ENCODE measurements at regions not wholly inside any gene's neighbourhood (a gene's known extent, or its start where the extent isn't known, plus 50 kb on each side); places are given as distances from the start of the nearest gene placed in this dataset.

DNA sequence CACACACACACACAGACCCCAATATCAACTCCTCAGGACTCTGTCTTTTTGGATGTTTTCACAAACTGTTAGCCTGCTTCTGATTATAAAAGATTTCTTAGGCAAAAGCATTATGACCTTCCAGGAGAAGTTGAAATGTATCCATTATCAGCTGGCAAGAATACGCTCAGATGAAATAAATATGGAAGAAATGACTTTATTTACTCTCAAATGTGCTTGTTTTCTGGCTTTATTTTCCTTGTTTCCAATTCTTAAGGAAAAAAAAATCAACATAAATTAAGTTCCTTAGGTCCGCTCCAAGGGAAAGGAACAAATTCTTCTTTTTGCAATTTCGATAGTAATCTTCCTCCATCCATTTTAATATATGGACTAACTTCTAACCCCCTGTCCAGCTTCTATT is 175.6 kb upstream of the HCCS start:
- TF ChIP-seq, protein P1, sequence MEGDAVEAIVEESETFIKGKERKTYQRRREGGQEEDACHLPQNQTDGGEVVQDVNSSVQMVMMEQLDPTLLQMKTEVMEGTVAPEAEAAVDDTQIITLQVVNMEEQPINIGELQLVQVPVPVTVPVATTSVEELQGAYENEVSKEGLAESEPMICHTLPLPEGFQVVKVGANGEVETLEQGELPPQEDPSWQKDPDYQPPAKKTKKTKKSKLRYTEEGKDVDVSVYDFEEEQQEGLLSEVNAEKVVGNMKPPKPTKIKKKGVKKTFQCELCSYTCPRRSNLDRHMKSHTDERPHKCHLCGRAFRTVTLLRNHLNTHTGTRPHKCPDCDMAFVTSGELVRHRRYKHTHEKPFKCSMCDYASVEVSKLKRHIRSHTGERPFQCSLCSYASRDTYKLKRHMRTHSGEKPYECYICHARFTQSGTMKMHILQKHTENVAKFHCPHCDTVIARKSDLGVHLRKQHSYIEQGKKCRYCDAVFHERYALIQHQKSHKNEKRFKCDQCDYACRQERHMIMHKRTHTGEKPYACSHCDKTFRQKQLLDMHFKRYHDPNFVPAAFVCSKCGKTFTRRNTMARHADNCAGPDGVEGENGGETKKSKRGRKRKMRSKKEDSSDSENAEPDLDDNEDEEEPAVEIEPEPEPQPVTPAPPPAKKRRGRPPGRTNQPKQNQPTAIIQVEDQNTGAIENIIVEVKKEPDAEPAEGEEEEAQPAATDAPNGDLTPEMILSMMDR (IDR thresholded peaks at IDR 0.05; ENCODE audit: low read length, missing control alignments), result no peak
- H3K4me3 ChIP-seq (replicated peaks; ENCODE audit: low read depth, low read length), result no peak overlapping the region
- DNase-seq (ENCODE audit: low read depth), result no peak

DNA sequence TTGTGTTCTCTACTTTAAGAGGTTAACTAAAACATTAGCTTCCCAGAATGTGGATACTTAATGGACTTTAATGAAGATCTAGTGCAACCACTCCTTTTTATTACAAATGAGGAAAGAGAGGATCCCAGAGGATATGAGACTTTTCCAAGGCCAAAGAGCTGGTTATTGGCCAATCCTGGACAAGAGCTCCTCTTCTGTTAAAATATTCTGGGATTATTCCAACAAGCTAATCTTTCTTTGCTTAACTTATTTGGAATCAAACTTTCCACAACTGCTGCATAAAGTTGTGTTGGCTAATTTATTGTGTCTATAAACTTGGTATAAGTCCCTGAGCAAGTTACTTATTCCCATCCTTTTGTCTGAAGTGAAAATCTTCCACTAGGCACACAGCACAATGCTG is 174.2 kb upstream of the HCCS start:
- no peak for DNase-seq (ENCODE audit: low read depth)
- no peak overlapping the region for H3K4me3 ChIP-seq (replicated peaks; ENCODE audit: low read depth, low read length)

DNA sequence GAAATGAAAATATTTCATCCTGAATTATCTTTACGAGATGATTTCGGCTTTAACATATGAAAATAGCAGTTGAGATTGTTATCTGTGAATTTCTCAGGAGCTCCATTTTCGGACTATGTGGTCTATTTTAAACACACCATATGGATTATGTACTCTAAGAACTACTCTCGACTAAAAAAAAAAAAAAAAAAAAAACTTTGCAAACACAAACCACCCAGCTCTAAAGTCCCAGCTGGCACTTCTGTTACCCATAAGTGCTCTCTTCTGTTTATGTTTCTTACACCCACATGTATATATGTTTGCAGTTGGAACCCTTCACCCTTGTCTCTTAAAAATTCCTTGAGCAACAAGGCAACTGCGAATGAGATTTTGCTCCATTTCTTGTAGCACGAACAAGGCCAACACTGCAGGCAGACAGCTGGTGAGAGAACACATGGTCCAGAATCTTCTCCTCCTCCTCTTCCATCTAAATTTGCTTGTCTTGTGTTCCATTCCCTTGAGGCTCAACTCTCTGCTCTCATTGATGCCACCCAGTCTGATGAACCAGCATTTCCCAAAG is 172.7 kb upstream of the HCCS start:
- DNase-seq (ENCODE audit: low read depth), result no peak
- TF ChIP-seq, protein P1 (IDR thresholded peaks at IDR 0.05; ENCODE audit: low read length, missing control alignments), result no peak
- no peak overlapping the region for H3K4me3 ChIP-seq (replicated peaks; ENCODE audit: low read depth, low read length)

More for the DNA sequence above, 174.2 kb upstream of the HCCS start:
- TF ChIP-seq, protein P1 (IDR thresholded peaks at IDR 0.05; ENCODE audit: low read length, missing control alignments), result no peak

DNA sequence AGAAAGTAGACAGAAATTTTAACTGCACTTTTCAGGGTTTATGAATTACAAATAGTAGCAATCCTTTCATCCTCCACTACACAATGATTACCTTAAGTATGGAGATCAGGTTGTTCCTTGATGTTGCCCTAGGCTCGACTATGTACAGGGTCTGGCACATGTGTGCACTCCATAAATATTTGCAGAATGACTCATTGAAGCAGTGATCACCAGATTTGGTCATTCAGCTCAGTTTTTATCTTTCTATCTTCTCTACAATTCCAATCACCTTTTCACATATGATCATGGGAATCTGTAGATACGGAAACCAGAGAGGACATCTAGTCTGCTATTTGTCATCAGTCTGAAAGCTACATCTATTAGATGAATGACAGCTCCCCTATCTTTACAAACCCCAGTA is 171.7 kb upstream of the HCCS start:
- DNase-seq (ENCODE audit: low read depth), result no peak
- TF ChIP-seq, protein P1 (IDR thresholded peaks at IDR 0.05; ENCODE audit: low read length, missing control alignments), result no peak
- no peak overlapping the region for H3K4me3 ChIP-seq (replicated peaks; ENCODE audit: low read depth, low read length)

DNA sequence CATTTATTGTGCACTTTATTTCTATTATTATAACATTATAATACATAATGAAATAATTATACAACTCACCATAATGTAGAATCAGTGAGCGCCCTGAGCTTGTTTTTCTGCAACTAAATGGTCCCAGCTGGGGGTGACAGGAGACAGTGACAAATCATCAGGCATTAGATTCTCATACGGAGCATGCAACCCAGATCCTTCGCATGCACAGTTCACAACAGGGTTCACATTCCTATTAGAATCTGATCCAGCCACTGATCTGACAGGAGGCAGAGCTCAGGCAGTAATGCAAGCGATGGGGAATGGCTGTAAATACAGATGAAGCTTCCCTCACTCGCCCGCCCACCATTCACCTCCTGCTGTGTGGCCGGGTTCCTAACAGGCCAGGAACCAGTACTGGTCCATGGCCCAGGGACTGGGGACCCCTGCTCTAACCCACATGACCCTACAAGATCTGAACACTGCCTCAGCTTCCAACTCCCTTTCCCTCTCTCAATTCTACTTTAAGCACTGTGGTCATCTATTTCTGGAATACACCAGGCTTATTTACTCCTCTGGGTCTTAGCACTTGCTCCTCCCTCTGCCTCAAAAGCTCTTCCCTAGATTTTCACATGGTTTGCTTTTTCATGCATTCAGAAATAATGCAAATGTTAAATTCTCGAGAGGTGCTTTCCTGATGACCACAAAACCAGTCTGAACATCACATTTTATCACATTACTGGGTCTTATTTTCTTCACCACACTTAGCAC is 166.8 kb upstream of the HCCS start:
- H3K4me3 ChIP-seq (replicated peaks; ENCODE audit: low read depth, low read length), result no peak overlapping the region
- TF ChIP-seq, protein P1 (IDR thresholded peaks at IDR 0.05; ENCODE audit: low read length, missing control alignments), result no peak
- no peak for DNase-seq (ENCODE audit: low read depth)

DNA sequence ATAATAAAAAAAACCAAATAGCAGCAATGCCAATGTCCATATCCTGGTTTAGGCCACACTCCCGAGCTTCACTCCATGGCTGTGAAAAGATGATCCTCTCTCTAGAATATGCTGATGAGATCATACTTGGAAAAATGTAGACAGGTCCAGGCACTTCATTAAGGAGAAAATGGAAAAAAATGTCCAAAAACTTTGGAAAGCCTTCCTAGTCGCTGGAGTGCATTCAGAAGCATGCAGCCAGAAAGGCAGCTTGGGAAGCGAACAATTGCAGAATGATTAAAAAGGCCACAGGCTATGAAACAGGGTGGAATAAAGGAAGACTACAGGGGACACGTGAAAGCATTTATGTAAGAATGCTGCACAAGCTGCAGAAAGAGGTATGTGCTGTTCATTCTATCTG is 165.6 kb upstream of the HCCS start:
- H3K4me3 ChIP-seq (replicated peaks; ENCODE audit: low read depth, low read length), result no peak overlapping the region
- no peak for DNase-seq (ENCODE audit: low read depth)
- TF ChIP-seq, protein P1 (IDR thresholded peaks at IDR 0.05; ENCODE audit: low read length, missing control alignments), result no peak

DNA sequence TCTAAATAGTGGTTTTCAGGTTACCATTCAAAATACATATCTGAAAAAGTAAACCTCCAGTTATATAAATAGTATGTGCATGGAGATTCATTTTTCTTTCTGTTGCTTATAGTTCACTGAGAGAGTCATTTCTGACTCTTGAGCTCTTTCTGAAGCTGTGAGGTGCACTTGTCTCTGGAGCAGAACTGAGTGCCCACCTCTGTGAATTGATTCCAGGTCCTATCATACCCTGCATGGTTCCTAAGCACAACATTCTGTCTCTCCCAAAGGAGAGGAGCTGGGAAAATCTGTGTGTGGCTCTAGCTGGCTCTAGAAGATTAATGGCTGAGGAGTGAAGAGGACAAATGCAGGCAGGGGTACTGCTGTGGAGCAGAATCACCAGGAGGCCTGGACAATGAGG is 161.6 kb upstream of the HCCS start:
- no peak for DNase-seq (ENCODE audit: low read depth)
- TF ChIP-seq, protein P1 (IDR thresholded peaks at IDR 0.05; ENCODE audit: low read length, missing control alignments), result no peak
- no peak overlapping the region for H3K4me3 ChIP-seq (replicated peaks; ENCODE audit: low read depth, low read length)
